CD4-positive, alpha-beta T cell (primary cell): ENCODE measurements at regions not wholly inside any gene's neighbourhood (a gene's known extent, or its start where the extent isn't known, plus 50 kb on each side); places are given as distances from the start of the nearest gene placed in this dataset.

ENCODE experiments used
- ATAC-seq: fragments of 200-7000 bp; cut with Tn5 transposase; one replicate; pipeline ENCODE4 v1.10.0; 2022; ENCODE audit warnings: mild to moderate bottlenecking; ENCODE audit not compliant: poor library complexity
- CTCF ChIA-PET: fragments of 350-600 bp; sonication (Branson Sonifier 250); formaldehyde crosslinking; loops from one replicate; lab custom pipeline; 2021; ENCODE audit warnings: antibody characterized with exemption, inconsistent platforms; lab: Charles Lee
- POLR2A ChIA-PET: fragments of 350-600 bp; sonication (Branson Sonifier 250); formaldehyde crosslinking; loops from one replicate; lab custom pipeline; 2021; ENCODE audit warnings: antibody characterized with exemption, inconsistent platforms; lab: Charles Lee
- DNase-seq, 14 experiments: peaks; one replicate each; pipeline ENCODE4 v3.0.0-alpha.2; 2013 to 2020; ENCODE audit warnings: mixed read lengths in 2 of 14
- H3K27ac ChIP-seq, 2 donors: one replicate each; pipeline versions ENCODE4 v1.5.1 to v1.7.0; 2013; ENCODE audit warnings: low read length in 2 of 2, low read depth in 1 of 2, mild to moderate bottlenecking in 1 of 2
- H3K27me3 ChIP-seq, 2 experiments: 1 replicate in 1 of 2; 2 replicates in 1 of 2; pipeline versions ENCODE4 v1.6.1 to v1.7.0; 2013; ENCODE audit warnings: low read length in 2 of 2, control low read depth in 1 of 2, mild to moderate bottlenecking in 1 of 2, moderate library complexity in 1 of 2; ENCODE audit not compliant: insufficient read depth in 2 of 2, control insufficient read depth in 1 of 2
- H3K36me3 ChIP-seq: one replicate; pipeline ENCODE4 v1.6.1; 2013; ENCODE audit warnings: low read length, control low read depth; ENCODE audit not compliant: insufficient read depth
- H3K4me1 ChIP-seq: one replicate; pipeline ENCODE4 v1.6.1; 2013; ENCODE audit warnings: low read length, control low read depth; ENCODE audit not compliant: insufficient read depth
- H3K4me3 ChIP-seq: one replicate; pipeline ENCODE4 v1.5.1; 2013; ENCODE audit warnings: mild to moderate bottlenecking, low read length, moderate library complexity
- H3K9me3 ChIP-seq, 2 experiments: 1 replicate in 1 of 2; 2 replicates in 1 of 2; pipeline versions ENCODE4 v1.6.1 to v1.7.0; 2013; ENCODE audit warnings: low read length in 2 of 2, mild to moderate bottlenecking in 2 of 2, control low read depth in 1 of 2, moderate library complexity in 1 of 2; ENCODE audit not compliant: control insufficient read depth in 1 of 2, insufficient read depth in 1 of 2
- H3K27ac Mint-ChIP-seq: one replicate; pipeline ENCODE4 v1.8.0; 2020; ENCODE audit warnings: mixed read lengths
- H3K27me3 Mint-ChIP-seq: one replicate; pipeline ENCODE4 v1.8.0; 2021; ENCODE audit warnings: mixed read lengths
- H3K36me3 Mint-ChIP-seq: one replicate; pipeline ENCODE4 v1.8.0; 2021; ENCODE audit warnings: low read depth, mixed read lengths
- H3K4me1 Mint-ChIP-seq: one replicate; pipeline ENCODE4 v1.8.0; 2021; ENCODE audit warnings: low read depth, mixed read lengths
- H3K4me3 Mint-ChIP-seq: one replicate; pipeline ENCODE4 v1.8.0; 2020; ENCODE audit warnings: mild to moderate bottlenecking, mixed read lengths
- H3K9me3 Mint-ChIP-seq: one replicate; pipeline ENCODE4 v1.8.0; 2020; ENCODE audit warnings: mixed read lengths
- intact Hi-C, 2 experiments: fragments of 100-400 bp; cut with DNase I in 1 of 2; cut with micrococcal nuclease in 1 of 2; formaldehyde crosslinking; loops; one replicate each; pipeline versions ENCODE4 v1.15.1 to v1.9.0; 2023 to 2025; cut with DNase I, micrococcal nuclease
- TF ChIP-seq, protein P1 (sequence below): fragments of 200-600 bp; IDR thresholded peaks from one replicate; pipeline ENCODE4 v1.8.0; 2022; ENCODE audit warnings: antibody characterized with exemption, mild to moderate bottlenecking

DNA sequence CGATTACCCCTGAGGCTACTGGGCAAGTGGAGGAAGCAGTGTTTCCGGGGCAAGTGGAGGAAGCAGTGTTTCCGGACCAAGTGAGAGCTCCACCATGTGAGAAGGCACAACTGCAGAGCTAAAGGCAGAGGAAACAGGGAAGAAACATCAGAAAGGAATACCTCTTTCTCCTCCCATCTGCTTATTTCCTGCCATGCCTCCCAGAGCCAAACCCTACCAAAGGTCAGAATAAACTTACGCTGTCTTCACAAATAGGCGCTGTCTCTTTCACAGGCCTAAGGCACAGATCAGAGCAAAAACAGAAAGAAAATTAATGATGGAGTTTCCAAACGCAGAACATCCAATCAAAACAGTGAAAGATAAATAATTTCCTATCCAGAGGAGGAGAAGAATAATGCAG, 153.0 kb downstream of the ATOH1 start:
- Histone ChIP-seq H3K4me3 (no peak overlapping the region), H3K9me3 (peaks cover 0 to 3% of the 10 kb centered on the region in 2 experiments), H3K4me1 (no peaks in the 10 kb centered on the region), H3K27ac (no peak overlapping the region), H3K36me3 (no peaks in the 10 kb centered on the region), H3K27me3 (no peaks in the 10 kb centered on the region)
- peaks cover 9% of the 10 kb centered on the region for H3K9me3 Mint-ChIP-seq
- H3K36me3 Mint-ChIP-seq: no peaks in the 10 kb centered on the region
- H3K27me3 Mint-ChIP-seq: no peaks in the 10 kb centered on the region
- H3K27ac Mint-ChIP-seq: no peak overlapping the region
- TF ChIP-seq, protein P1, sequence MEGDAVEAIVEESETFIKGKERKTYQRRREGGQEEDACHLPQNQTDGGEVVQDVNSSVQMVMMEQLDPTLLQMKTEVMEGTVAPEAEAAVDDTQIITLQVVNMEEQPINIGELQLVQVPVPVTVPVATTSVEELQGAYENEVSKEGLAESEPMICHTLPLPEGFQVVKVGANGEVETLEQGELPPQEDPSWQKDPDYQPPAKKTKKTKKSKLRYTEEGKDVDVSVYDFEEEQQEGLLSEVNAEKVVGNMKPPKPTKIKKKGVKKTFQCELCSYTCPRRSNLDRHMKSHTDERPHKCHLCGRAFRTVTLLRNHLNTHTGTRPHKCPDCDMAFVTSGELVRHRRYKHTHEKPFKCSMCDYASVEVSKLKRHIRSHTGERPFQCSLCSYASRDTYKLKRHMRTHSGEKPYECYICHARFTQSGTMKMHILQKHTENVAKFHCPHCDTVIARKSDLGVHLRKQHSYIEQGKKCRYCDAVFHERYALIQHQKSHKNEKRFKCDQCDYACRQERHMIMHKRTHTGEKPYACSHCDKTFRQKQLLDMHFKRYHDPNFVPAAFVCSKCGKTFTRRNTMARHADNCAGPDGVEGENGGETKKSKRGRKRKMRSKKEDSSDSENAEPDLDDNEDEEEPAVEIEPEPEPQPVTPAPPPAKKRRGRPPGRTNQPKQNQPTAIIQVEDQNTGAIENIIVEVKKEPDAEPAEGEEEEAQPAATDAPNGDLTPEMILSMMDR: no peak
- POLR2A ChIA-PET: no interaction called here
- no peak overlapping the region for H3K4me3 Mint-ChIP-seq
- no peak for ATAC-seq
- DNase-seq: no peak
- intact Hi-C loops: no loop called here
- H3K4me1 Mint-ChIP-seq: no peaks in the 10 kb centered on the region
- CTCF ChIA-PET: no interaction called here

- TF ChIP-seq, protein P1: no peak
- Histone ChIP-seq H3K27ac (no peak overlapping the region), H3K9me3 (peaks cover 0 to 7% of the 10 kb centered on the region in 2 experiments), H3K36me3 (no peaks in the 10 kb centered on the region), H3K27me3 (no peaks in the 10 kb centered on the region), H3K4me3 (no peak overlapping the region), H3K4me1 (no peaks in the 10 kb centered on the region)
- Mint-ChIP-seq H3K9me3 (peaks cover 4% of the 10 kb centered on the region), H3K27ac (no peak overlapping the region), H3K4me3 (no peak overlapping the region), H3K36me3 (no peaks in the 10 kb centered on the region), H3K27me3 (no peaks in the 10 kb centered on the region), H3K4me1 (no peaks in the 10 kb centered on the region)
- POLR2A ChIA-PET: no interaction called here
- DNase-seq: no peak
- ATAC-seq: no peak
- CTCF ChIA-PET: no interaction called here
- intact Hi-C loops: no loop called here
Measured at GRCh38 chr4:93982255-93982654, 153.7 kb downstream of the ATOH1 start.

- TF ChIP-seq, protein P1: no peak
- Histone ChIP-seq H3K36me3 (no peaks in the 10 kb centered on the region), H3K9me3 (peaks cover 0 to 3% of the 10 kb centered on the region in 2 experiments), H3K27ac (no peak overlapping the region), H3K4me3 (no peak overlapping the region), H3K4me1 (no peaks in the 10 kb centered on the region), H3K27me3 (no peaks in the 10 kb centered on the region)
- ChIA-PET CTCF (no interaction called here), POLR2A (no interaction called here)
- Mint-ChIP-seq H3K4me3 (no peak overlapping the region), H3K4me1 (no peaks in the 10 kb centered on the region), H3K36me3 (no peaks in the 10 kb centered on the region), H3K27ac (no peak overlapping the region), H3K27me3 (no peaks in the 10 kb centered on the region), H3K9me3 (peaks cover 4% of the 10 kb centered on the region)
- no peak for ATAC-seq
- intact Hi-C loops: no loop called here
- DNase-seq: no peak
Measured at GRCh38 chr4:93983140-93983539, 154.6 kb downstream of the ATOH1 start.
